ENCODE measurements at regions not wholly inside any gene's neighbourhood (a gene's known extent, or its start where the extent isn't known, plus 50 kb on each side); places are given as distances from the start of the nearest gene placed in this dataset.
A peak's percentile ranks its signal among the peaks of the same experiment; 100 is the strongest.
"Not testable (repeated sequence)": the region's sequence is repeated elsewhere in the genome, so short reads cannot be mapped to it uniquely, and the experiment has no call there.

- DNase-seq: no peak
These were observed 129.4 kb downstream of the IBTK start for GRCh38 chr6:82118150-82118562.

- no peak for DNase-seq
These were observed 132.8 kb downstream of the IBTK start for GRCh38 chr6:82114748-82115147.

- DNase-seq: no peak
These were observed 134.3 kb downstream of the IBTK start for GRCh38 chr6:82113231-82113630.

- DNase-seq: no peak
These were observed 135.7 kb downstream of the IBTK start for GRCh38 chr6:82111818-82112217.

GRCh38 chr6:82111114-82111513 is 136.4 kb downstream of the IBTK start:
- no peak for DNase-seq

- not testable (repeated sequence) for DNase-seq
These were observed 144.4 kb downstream of the IBTK start for GRCh38 chr6:82103171-82103570.

- not testable (repeated sequence) for DNase-seq
These were observed 146.0 kb downstream of the IBTK start for GRCh38 chr6:82101374-82102114.

- DNase-seq: not testable (repeated sequence)
These were observed 146.8 kb downstream of the IBTK start for GRCh38 chr6:82100763-82101162.

- DNase-seq: no peak
These were observed 149.9 kb downstream of the IBTK start for GRCh38 chr6:82097676-82098075.

- no peak for DNase-seq
These were observed 152.5 kb downstream of the IBTK start for GRCh38 chr6:82095091-82095490.

- DNase-seq: no peak
These were observed 153.3 kb downstream of the IBTK start for GRCh38 chr6:82094166-82094806.

- DNase-seq: no peak
These were observed 158.4 kb downstream of the IBTK start for GRCh38 chr6:82088978-82089771.

- DNase-seq: no peak
These were observed 160.6 kb downstream of the IBTK start for GRCh38 chr6:82086944-82087343.

GRCh38 chr6:82085701-82086100 is 161.8 kb downstream of the IBTK start:
- no peak for DNase-seq

- DNase-seq: no peak
These were observed 163.1 kb downstream of the IBTK start for GRCh38 chr6:82084324-82084920.

- no peak for DNase-seq
These were observed 163.9 kb downstream of the IBTK start for GRCh38 chr6:82083646-82084045.

- no peak for DNase-seq
These were observed 166.8 kb downstream of the IBTK start for GRCh38 chr6:82080767-82081166.

GRCh38 chr6:82078286-82078908 is 169.1 kb downstream of the IBTK start:
- DNase-seq: no peak

- no peak for DNase-seq
These were observed 170.6 kb downstream of the IBTK start for GRCh38 chr6:82076916-82077315.

GRCh38 chr6:82074556-82074955 is 173.0 kb downstream of the IBTK start:
- DNase-seq: no peak

- DNase-seq: peak; percentile 14
These were observed 174.1 kb downstream of the IBTK start for GRCh38 chr6:82073484-82073883.

GRCh38 chr6:82072751-82073150 is 174.8 kb downstream of the IBTK start:
- DNase-seq: no peak

- DNase-seq: peak; percentile 45
These were observed 175.4 kb downstream of the IBTK start for GRCh38 chr6:82072121-82072521.
